ENCODE measurements at regions not wholly inside any gene's neighbourhood (a gene's known extent, or its start where the extent isn't known, plus 50 kb on each side); places are given as distances from the start of the nearest gene placed in this dataset.

DNA sequence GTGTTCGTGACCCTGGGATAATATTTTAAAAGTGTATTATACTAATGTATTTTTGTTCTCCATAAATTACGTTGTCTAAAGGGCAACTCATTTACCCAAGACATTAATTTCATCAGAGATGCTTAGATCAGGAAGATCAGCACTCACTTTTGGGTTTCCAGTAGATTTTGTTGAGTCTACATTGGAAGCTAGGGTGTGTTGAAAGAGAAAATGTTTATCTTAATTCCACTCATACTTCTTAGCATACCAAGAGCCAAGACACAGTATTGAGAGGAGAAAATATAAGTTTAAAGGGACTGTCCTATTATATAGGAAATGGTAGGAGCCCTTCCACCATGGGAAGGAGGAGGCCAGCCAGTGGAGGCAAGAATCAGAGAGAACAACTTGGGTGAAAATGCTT is 412.9 kb upstream of the RGMA start:
- H3K36me3 ChIP-seq (ENCODE audit: control insufficient read depth, insufficient read depth, low read length) = no peaks in the 10 kb centered on the region
- in situ Hi-C loops (cut with MboI; ENCODE audit: low sequenced_read_pairs) = no loop called here
- no peak overlapping the region for H3K4me3 ChIP-seq (ENCODE audit: insufficient read depth, low read depth, low read length)
- no peak for ATAC-seq (ENCODE audit: low read depth)
- POLR2A ChIA-PET (ENCODE audit: unreplicated experiment) = no interaction called here
- no peak overlapping the region for H2BK120ac ChIP-seq (ENCODE audit: low read depth, low read length)
- no peak overlapping the region for H2BK15ac ChIP-seq (ENCODE audit: low read depth, low read length)
- no peak overlapping the region for H2AK9ac ChIP-seq (replicated peaks; ENCODE audit: low read depth, low read length, poor library complexity)
- H3K4me1 ChIP-seq (ENCODE audit: control insufficient read depth, insufficient read depth, low read length) = no peaks in the 10 kb centered on the region
- no peaks in the 10 kb centered on the region for H3K9me1 ChIP-seq (ENCODE audit: insufficient read depth, low read length)
- no peak overlapping the region for H4K5ac ChIP-seq (ENCODE audit: low read depth, low read length)
- H3K27me3 ChIP-seq (ENCODE audit: control insufficient read depth, insufficient read depth, low read length) = no peaks in the 10 kb centered on the region
- H4K8ac ChIP-seq (ENCODE audit: low read depth in 2 of 2, low read length in 2 of 2) = no peak overlapping the region
- CTCF ChIA-PET = no interaction called here
- no peak overlapping the region for H3K27ac ChIP-seq (ENCODE audit: insufficient read depth, low read length)
- no peak overlapping the region for H3K9ac ChIP-seq (ENCODE audit: low read depth, low read length)
- H2AFZ ChIP-seq (replicated peaks; ENCODE audit: low read length, poor library complexity) = no peak overlapping the region
- intact Hi-C loops (cut with micrococcal nuclease) = no loop called here
- dilution Hi-C loops (cut with HindIII; ENCODE audit: low sequenced_read_pairs, unreplicated experiment) = no loop called here
- H3K4me2 ChIP-seq (ENCODE audit: low read depth, low read length) = no peak overlapping the region
- H2BK5ac ChIP-seq (ENCODE audit: low read depth, low read length, poor library complexity, severe bottlenecking) = no peak overlapping the region
- peaks cover 26% of the 10 kb centered on the region for H3K9me3 ChIP-seq (ENCODE audit: control insufficient read depth, insufficient read depth, low read length)
- WGBS, 2 experiments (ENCODE audit: extremely low coverage in 2 of 2, insufficient read length in 1 of 2) = no CpG with 5 or more reads among the region's 2 CpGs
- no peak overlapping the region for H3K56ac ChIP-seq (ENCODE audit: extremely low read depth, insufficient read depth, low read length)
- no peaks in the 10 kb centered on the region for H3K79me1 ChIP-seq (ENCODE audit: low read depth in 1 of 2, low read length in 2 of 2)
- H4K91ac ChIP-seq (ENCODE audit: insufficient read depth, low read depth, low read length) = no peak overlapping the region
- DNase-seq = no peak
- no peak overlapping the region for H2BK20ac ChIP-seq (ENCODE audit: low read depth, low read length)
- H3K14ac ChIP-seq (replicated peaks; ENCODE audit: low read depth, low read length) = no peak overlapping the region
- H3K18ac ChIP-seq (ENCODE audit: low read depth, low read length) = no peak overlapping the region
- H4K20me1 ChIP-seq (ENCODE audit: insufficient read depth, low read length) = no peaks in the 10 kb centered on the region
- H3K23ac ChIP-seq (ENCODE audit: low read depth, low read length) = no peak overlapping the region
- no peak overlapping the region for H3K4ac ChIP-seq (ENCODE audit: low read depth, low read length)
- no TSS peak for BruUV-seq (replicated peaks)
- no peak overlapping the region for H2AK5ac ChIP-seq (ENCODE audit: low read depth, low read length)
- TF ChIP-seq CHD1 (IDR thresholded peaks at IDR 0.05; ENCODE audit: low read depth, low read length) (no peak), NFE2L2 (IDR thresholded peaks at IDR 0.05; ENCODE audit: low read depth, low read length) (no peak)
